ENCODE measurements at regions not wholly inside any gene's neighbourhood (a gene's known extent, or its start where the extent isn't known, plus 50 kb on each side); places are given as distances from the start of the nearest gene placed in this dataset.

- WGBS, 10 experiments: 0 to 83% methylated on average over 1 of the region's 9 CpGs; no CpG with 5 or more reads in 8 of the 10 experiments
- Histone ChIP-seq H3K4me3 (no peak overlapping the region), H3K27ac (no peak overlapping the region), H3K4me1 (replicated peaks in 1 of 2) (no peaks in the 10 kb centered on the region)
- in situ Hi-C loops (cut with MboI; ENCODE audit: low pct_unique_long_range_greater_than_20kb in 2 of 9, low sequenced_read_pairs in 9 of 9, unreplicated experiment in 9 of 9): no loop called here
- no peak for ATAC-seq (replicated peaks in 6 of 8)
These were observed 421.7 kb upstream of the HTR2C start for GRCh38 chrX:114162068-114162735.

DNA sequence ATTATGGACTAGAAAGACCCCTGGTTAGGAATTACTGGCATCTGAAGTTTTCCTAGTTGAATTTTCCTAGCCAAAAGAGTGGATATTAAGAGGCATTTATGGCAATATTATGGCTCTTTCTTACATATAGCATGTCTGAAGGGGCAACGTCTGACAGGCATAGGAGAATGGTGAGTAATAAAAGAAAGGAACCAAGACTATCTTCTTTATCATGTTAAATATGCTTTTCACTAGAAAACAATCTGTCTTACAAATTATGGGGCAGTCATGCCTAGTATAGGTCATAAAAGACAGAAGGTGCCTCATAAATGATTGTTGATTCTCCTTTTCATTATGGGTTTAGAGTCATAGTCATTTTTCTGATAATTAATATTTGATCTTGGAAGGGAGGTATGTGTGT lies 431.1 kb upstream of the HTR2C start:
- H3K4me3 ChIP-seq: no peak overlapping the region
- WGBS, 10 experiments: 0% methylated on average over 1 of the region's 1 CpG; no CpG with 5 or more reads in 8 of the 10 experiments
- no peak overlapping the region for H3K27ac ChIP-seq
- no peak for ATAC-seq (replicated peaks in 6 of 8)
- no peaks in the 10 kb centered on the region for H3K4me1 ChIP-seq (replicated peaks in 1 of 2)
- in situ Hi-C loops (cut with MboI; ENCODE audit: low pct_unique_long_range_greater_than_20kb in 2 of 9, low sequenced_read_pairs in 9 of 9, unreplicated experiment in 9 of 9): no loop called here

- 20 to 73% (median 48%) methylated on average over 1 of the region's 1 CpG; no CpG with 5 or more reads in 6 of the 10 experiments for WGBS, 10 experiments
- H3K4me1 ChIP-seq (replicated peaks in 1 of 2): no peaks in the 10 kb centered on the region
- in situ Hi-C loops (cut with MboI; ENCODE audit: low pct_unique_long_range_greater_than_20kb in 2 of 9, low sequenced_read_pairs in 9 of 9, unreplicated experiment in 9 of 9): no loop called here
- peak in 1 of 8 experiments; percentile 58 for ATAC-seq (replicated peaks in 6 of 8)
- H3K27ac ChIP-seq: no peak overlapping the region
- H3K4me3 ChIP-seq: no peak overlapping the region
These were observed 431.8 kb upstream of the HTR2C start for GRCh38 chrX:114152130-114152529.

GRCh38 chrX:114134465-114134864 lies 449.4 kb upstream of the HTR2C start:
- WGBS, 10 experiments: 0 to 67% (median 0%) methylated on average over 1 of the region's 1 CpG; no CpG with 5 or more reads in 5 of the 10 experiments
- H3K4me1 ChIP-seq (replicated peaks in 1 of 2): no peaks in the 10 kb centered on the region
- no peak overlapping the region for H3K27ac ChIP-seq
- in situ Hi-C loops (cut with MboI; ENCODE audit: low pct_unique_long_range_greater_than_20kb in 2 of 9, low sequenced_read_pairs in 9 of 9, unreplicated experiment in 9 of 9): no loop called here
- H3K4me3 ChIP-seq: no peak overlapping the region
- ATAC-seq (replicated peaks in 6 of 8): no peak

GRCh38 chrX:114127411-114128025 lies 456.4 kb upstream of the HTR2C start:
- H3K4me3 ChIP-seq: no peak overlapping the region
- WGBS, 10 experiments: 20 to 85% (median 80%) methylated on average over 1 to 7 of the region's 13 CpGs; no CpG with 5 or more reads in 7 of the 10 experiments
- no peak overlapping the region for H3K27ac ChIP-seq
- no peak for ATAC-seq (replicated peaks in 6 of 8)
- no peaks in the 10 kb centered on the region for H3K4me1 ChIP-seq (replicated peaks in 1 of 2)
- in situ Hi-C loops (cut with MboI; ENCODE audit: low pct_unique_long_range_greater_than_20kb in 2 of 9, low sequenced_read_pairs in 9 of 9, unreplicated experiment in 9 of 9): no loop called here

DNA sequence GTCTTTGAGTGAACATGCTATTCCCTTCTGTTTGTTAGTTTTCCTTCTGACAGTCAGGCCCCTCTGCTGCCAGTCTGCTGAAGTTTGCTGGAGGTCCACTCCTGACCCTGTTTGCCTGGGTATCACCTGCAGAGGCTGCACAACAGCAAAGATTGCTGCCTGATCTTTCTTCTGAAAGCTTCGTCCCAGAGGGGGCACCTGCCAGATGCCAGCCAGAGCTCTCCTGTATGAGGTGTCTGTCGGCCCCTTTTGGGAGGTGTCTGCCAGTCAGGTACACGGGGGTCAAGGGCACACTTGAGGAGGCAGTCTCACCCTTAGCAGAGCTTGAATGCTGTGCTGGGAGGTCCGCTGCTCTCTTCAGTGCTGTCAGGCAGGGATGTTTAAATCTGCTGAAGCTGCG lies 456.9 kb upstream of the HTR2C start:
- WGBS, 10 experiments: 29 to 90% methylated on average over 2 to 4 of the region's 5 CpGs; no CpG with 5 or more reads in 8 of the 10 experiments
- no peak for ATAC-seq (replicated peaks in 6 of 8)
- in situ Hi-C loops (cut with MboI; ENCODE audit: low pct_unique_long_range_greater_than_20kb in 2 of 9, low sequenced_read_pairs in 9 of 9, unreplicated experiment in 9 of 9): no loop called here

DNA sequence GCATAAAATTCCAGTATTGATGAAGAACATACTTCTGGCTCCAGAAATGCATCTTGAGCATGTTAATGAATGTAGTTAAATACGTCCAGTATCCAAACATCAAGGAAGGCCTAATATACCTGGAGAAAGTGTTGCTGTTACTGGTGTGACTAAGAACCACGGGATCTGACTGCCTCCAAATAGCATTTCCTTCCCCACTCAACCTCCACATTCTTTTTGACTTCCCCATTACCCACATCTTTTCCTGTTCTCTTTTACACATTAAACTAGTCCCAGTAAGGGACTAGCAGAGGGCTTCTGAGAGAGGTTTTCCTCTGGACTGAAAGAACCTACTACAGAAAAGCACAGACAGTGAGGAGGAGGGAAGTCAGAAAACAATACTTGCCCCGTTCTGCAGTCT lies 482.8 kb upstream of the HTR2C start:
- in situ Hi-C loops (cut with MboI; ENCODE audit: low pct_unique_long_range_greater_than_20kb in 2 of 9, low sequenced_read_pairs in 9 of 9, unreplicated experiment in 9 of 9): no loop called here
- Histone ChIP-seq H3K27ac (no peak overlapping the region), H3K4me3 (no peak overlapping the region), H3K4me1 (replicated peaks in 1 of 2) (no peaks in the 10 kb centered on the region)
- ATAC-seq (replicated peaks in 6 of 8): no peak
- 0 to 100% (median 75%) methylated on average over 1 to 3 of the region's 3 CpGs; no CpG with 5 or more reads in 4 of the 10 experiments for WGBS, 10 experiments

More for the DNA sequence above, 456.9 kb upstream of the HTR2C start:
- Histone ChIP-seq H3K4me1 (replicated peaks in 1 of 2) (no peaks in the 10 kb centered on the region), H3K27ac (no peak overlapping the region), H3K4me3 (no peak overlapping the region)

GRCh38 chrX:114097866-114098265 lies 486.0 kb upstream of the HTR2C start:
- ATAC-seq (replicated peaks in 6 of 8): no peak
- Histone ChIP-seq H3K27ac (no peak overlapping the region), H3K4me1 (replicated peaks in 1 of 2) (no peaks in the 10 kb centered on the region), H3K4me3 (no peak overlapping the region)
- in situ Hi-C loops (cut with MboI; ENCODE audit: low pct_unique_long_range_greater_than_20kb in 2 of 9, low sequenced_read_pairs in 9 of 9, unreplicated experiment in 9 of 9): no loop called here
- WGBS, 10 experiments: 5 to 83% (median 15%) methylated on average over 2 of the region's 2 CpGs; no CpG with 5 or more reads in 6 of the 10 experiments

DNA sequence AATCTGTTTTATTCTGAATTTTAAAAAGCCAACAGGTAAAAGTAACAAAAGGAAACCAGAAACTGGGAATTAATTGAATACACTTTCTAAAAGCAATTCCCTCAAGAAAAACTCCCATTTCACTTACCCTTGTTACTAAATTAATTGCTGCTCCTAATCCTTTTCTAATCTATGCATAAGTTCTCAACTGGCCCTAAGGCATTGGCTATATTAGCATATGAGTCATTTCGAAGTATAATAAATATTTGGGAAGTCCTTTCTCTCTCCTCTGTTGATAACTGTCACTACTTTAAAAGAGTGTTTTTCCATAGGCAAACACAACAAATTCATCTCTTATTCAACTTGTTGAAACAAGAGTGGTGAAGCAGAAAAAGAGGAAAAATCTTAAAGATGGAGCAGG lies 486.5 kb upstream of the HTR2C start:
- Histone ChIP-seq H3K4me1 (replicated peaks in 1 of 2) (no peaks in the 10 kb centered on the region), H3K27ac (no peak overlapping the region), H3K4me3 (no peak overlapping the region)
- ATAC-seq (replicated peaks in 6 of 8): peak in 3 of 8 experiments; percentile 45 to 83 (median 59)
- WGBS, 10 experiments: 0 to 80% (median 63%) methylated on average over 1 of the region's 1 CpG; no CpG with 5 or more reads in 7 of the 10 experiments
- in situ Hi-C loops (cut with MboI; ENCODE audit: low pct_unique_long_range_greater_than_20kb in 2 of 9, low sequenced_read_pairs in 9 of 9, unreplicated experiment in 9 of 9): no loop called here

GRCh38 chrX:114095789-114096188 lies 488.1 kb upstream of the HTR2C start:
- ATAC-seq (replicated peaks in 6 of 8): no peak
- H3K27ac ChIP-seq: no peak overlapping the region
- no peaks in the 10 kb centered on the region for H3K4me1 ChIP-seq (replicated peaks in 1 of 2)
- WGBS, 10 experiments: 0 to 85% (median 21%) methylated on average over 1 to 3 of the region's 3 CpGs; no CpG with 5 or more reads in 6 of the 10 experiments
- H3K4me3 ChIP-seq: no peak overlapping the region
- in situ Hi-C loops (cut with MboI; ENCODE audit: low pct_unique_long_range_greater_than_20kb in 2 of 9, low sequenced_read_pairs in 9 of 9, unreplicated experiment in 9 of 9): no loop called here

- in situ Hi-C loops (cut with MboI; ENCODE audit: low pct_unique_long_range_greater_than_20kb in 2 of 9, low sequenced_read_pairs in 9 of 9, unreplicated experiment in 9 of 9): no loop called here
- ATAC-seq (replicated peaks in 6 of 8): no peak
- Histone ChIP-seq H3K4me3 (no peak overlapping the region), H3K27ac (no peak overlapping the region), H3K4me1 (replicated peaks in 1 of 2) (no peaks in the 10 kb centered on the region)
- 80% methylated on average over 1 of the region's 1 CpG; no CpG with 5 or more reads in 9 of the 10 experiments for WGBS, 10 experiments
These were observed 496.3 kb upstream of the HTR2C start for GRCh38 chrX:114087543-114087942.

DNA sequence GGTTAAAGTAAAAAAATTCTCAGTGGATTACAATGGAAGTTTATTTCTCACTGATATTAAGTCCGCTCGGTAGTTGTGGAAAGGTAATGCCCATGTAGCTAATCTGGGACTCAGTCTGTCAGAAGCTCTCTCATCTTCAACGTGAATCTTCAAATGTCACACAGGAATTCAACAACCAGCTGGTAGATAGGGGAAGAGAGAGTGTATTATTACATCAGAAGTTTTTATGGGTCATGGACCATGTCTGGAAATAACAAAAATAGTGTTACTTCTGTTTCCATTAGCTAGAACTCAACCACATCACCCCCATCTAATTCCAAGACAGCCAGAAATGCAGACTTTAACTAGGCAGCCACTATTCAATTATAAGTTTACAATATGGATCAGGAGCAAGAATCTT lies 506.1 kb upstream of the HTR2C start:
- 0 to 100% (median 100%) methylated on average over 2 to 3 of the region's 3 CpGs; no CpG with 5 or more reads in 3 of the 10 experiments for WGBS, 10 experiments
- H3K27ac ChIP-seq: no peak overlapping the region
- H3K4me3 ChIP-seq: no peak overlapping the region
- no peaks in the 10 kb centered on the region for H3K4me1 ChIP-seq (replicated peaks in 1 of 2)
- ATAC-seq (replicated peaks in 6 of 8): no peak
- in situ Hi-C loops (cut with MboI; ENCODE audit: low pct_unique_long_range_greater_than_20kb in 2 of 9, low sequenced_read_pairs in 9 of 9, unreplicated experiment in 9 of 9): no loop called here

DNA sequence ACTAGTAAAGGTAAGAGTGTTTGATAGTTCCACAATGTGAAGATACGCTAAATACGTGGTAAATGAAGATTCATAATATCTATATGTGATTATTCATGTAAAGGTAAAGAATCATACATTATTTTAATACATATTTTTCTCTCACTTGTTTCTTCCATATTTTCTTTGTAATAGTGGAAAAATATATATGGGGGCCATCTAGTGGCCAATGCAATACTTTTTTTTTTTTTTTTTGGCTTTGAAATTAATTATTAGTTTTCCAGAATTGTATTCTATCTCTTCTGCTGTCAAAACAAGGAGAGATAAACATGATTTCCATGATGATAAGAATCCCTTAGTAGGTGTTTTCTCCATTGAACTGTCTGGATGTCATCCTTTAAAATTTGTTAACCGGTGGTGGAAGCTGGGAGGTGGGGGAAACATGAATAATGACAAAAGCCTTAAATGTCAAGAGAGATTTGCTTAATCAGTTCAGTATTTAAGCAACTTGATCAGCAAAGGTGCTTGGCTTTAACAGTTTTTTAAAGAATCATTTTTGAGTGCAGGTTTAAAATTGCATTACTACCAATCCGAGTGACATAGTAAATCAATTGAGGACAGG lies 508.7 kb upstream of the HTR2C start:
- in situ Hi-C loops (cut with MboI; ENCODE audit: low pct_unique_long_range_greater_than_20kb in 2 of 9, low sequenced_read_pairs in 9 of 9, unreplicated experiment in 9 of 9): no loop called here
- WGBS, 10 experiments: 0 to 70% (median 22%) methylated on average over 1 to 4 of the region's 4 CpGs; no CpG with 5 or more reads in 3 of the 10 experiments
- ATAC-seq (replicated peaks in 6 of 8): no peak
- Histone ChIP-seq H3K4me3 (no peak overlapping the region), H3K27ac (no peak overlapping the region), H3K4me1 (replicated peaks in 1 of 2) (no peaks in the 10 kb centered on the region)

Measured in motor neuron (in vitro differentiated cells).